CD4-positive, alpha-beta memory T cell (primary cell): ENCODE measurements at regions not wholly inside any gene's neighbourhood (a gene's known extent, or its start where the extent isn't known, plus 50 kb on each side); places are given as distances from the start of the nearest gene placed in this dataset.

Experiments used
- CTCF ChIA-PET: fragments of 350-600 bp; sonication (Branson Sonifier 250); formaldehyde crosslinking; loops from one replicate; lab custom pipeline; 2021; ENCODE audit warnings: inconsistent platforms; ENCODE audit not compliant: partially characterized antibody; lab: Charles Lee
- POLR2A ChIA-PET: fragments of 350-600 bp; sonication (Branson Sonifier 250); formaldehyde crosslinking; loops from one replicate; lab custom pipeline; 2021; ENCODE audit not compliant: partially characterized antibody; lab: Charles Lee
- DNase-seq, 5 donors: peaks; one replicate each; pipeline versions ENCODE4 v3.0.0 to v3.0.0-alpha.2; 2020 to 2022; ENCODE audit warnings: mixed read lengths in 1 of 5
- H3K27ac ChIP-seq: one replicate; pipeline ENCODE4 v1.7.0; 2013; ENCODE audit warnings: low read depth, low read length
- H3K27me3 ChIP-seq: 2 replicates; pipeline ENCODE4 v1.7.0; 2013; ENCODE audit warnings: mild to moderate bottlenecking, low read length, moderate library complexity; ENCODE audit not compliant: insufficient read depth
- H3K36me3 ChIP-seq: 2 replicates; pipeline ENCODE4 v1.7.0; 2013; ENCODE audit warnings: mild to moderate bottlenecking, low read length, moderate library complexity; ENCODE audit not compliant: insufficient read depth
- H3K4me1 ChIP-seq: 2 replicates; pipeline ENCODE4 v1.7.0; 2013; ENCODE audit warnings: mild to moderate bottlenecking, low read length, moderate library complexity; ENCODE audit not compliant: insufficient read depth
- H3K4me3 ChIP-seq, 2 donors: one replicate each; pipeline ENCODE4 v1.7.0; 2013; ENCODE audit warnings: low read length in 2 of 2, mild to moderate bottlenecking in 1 of 2
- H3K9me3 ChIP-seq, 2 donors: one replicate each; pipeline ENCODE4 v1.7.0; 2013; ENCODE audit warnings: low read length in 2 of 2, control low read depth in 1 of 2; ENCODE audit not compliant: control insufficient read depth in 1 of 2
- H3K27ac Mint-ChIP-seq, 7 donors: one replicate each; pipeline ENCODE4 v1.8.0; 2020 to 2021; ENCODE audit warnings: mixed read lengths in 7 of 7, mild to moderate bottlenecking in 6 of 7, inconsistent platforms in 3 of 7, moderate library complexity in 3 of 7
- H3K27me3 Mint-ChIP-seq, 2 donors: one replicate each; pipeline ENCODE4 v1.8.0; 2020 to 2021; ENCODE audit warnings: mixed read lengths in 2 of 2
- H3K36me3 Mint-ChIP-seq, 2 donors: one replicate each; pipeline ENCODE4 v1.8.0; 2020 to 2021; ENCODE audit warnings: mixed read lengths in 2 of 2, inconsistent platforms in 1 of 2, mild to moderate bottlenecking in 1 of 2
- H3K4me1 Mint-ChIP-seq, 4 donors: one replicate each; pipeline ENCODE4 v1.8.0; 2020 to 2021; ENCODE audit warnings: mixed read lengths in 4 of 4, mild to moderate bottlenecking in 1 of 4
- H3K4me3 Mint-ChIP-seq, 8 donors: one replicate each; pipeline ENCODE4 v1.8.0; 2020 to 2021; ENCODE audit warnings: mixed read lengths in 8 of 8, mild to moderate bottlenecking in 7 of 8, moderate library complexity in 6 of 8, inconsistent platforms in 3 of 8
- H3K9me3 Mint-ChIP-seq, 8 donors: one replicate each; pipeline ENCODE4 v1.8.0; 2020 to 2021; ENCODE audit warnings: mixed read lengths in 8 of 8, mild to moderate bottlenecking in 5 of 8, inconsistent platforms in 3 of 8, moderate library complexity in 1 of 8
- intact Hi-C: fragments of 100-400 bp; cut with micrococcal nuclease; formaldehyde crosslinking; loops from one replicate; pipeline ENCODE4 v1.15.1; 2023

DNA sequence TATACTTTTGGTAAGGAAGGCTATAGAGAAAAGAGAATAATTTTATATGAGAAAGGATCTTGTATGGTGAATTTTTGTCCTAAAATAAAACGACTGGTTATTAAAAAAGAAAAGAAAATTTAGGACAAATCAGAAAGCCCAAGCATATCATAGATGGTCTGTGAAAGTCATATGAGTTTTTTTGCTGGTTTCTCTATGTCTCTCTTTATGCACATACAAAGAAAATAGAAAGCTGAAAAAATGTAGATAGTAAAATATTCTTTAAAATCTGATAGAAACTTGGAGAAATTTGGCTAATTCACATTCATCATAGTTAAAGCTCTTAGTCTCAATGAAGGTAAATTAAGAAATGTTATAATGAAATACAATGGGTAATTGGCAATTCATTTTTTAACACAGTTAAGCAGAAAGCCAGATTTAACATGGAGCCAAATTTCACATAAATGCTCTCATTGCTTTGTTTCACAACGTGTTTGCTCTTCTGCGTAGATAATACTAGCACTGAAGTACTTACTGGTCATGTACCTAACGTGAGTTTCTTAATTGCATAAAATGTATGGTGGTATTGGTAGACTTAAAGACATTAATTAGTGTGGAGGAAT is 621.5 kb upstream of the ATXN8OS start:
- Mint-ChIP-seq H3K9me3 (peaks cover 5 to 39% (median 10%) of the 10 kb centered on the region in 8 donors), H3K4me3 (no peak overlapping the region), H3K4me1 (no peaks in the 10 kb centered on the region), H3K27me3 (no peaks in the 10 kb centered on the region), H3K27ac (no peak overlapping the region), H3K36me3 (no peaks in the 10 kb centered on the region)
- Histone ChIP-seq H3K4me3 (no peak overlapping the region), H3K36me3 (no peaks in the 10 kb centered on the region), H3K27ac (no peak overlapping the region), H3K9me3 (no peaks in the 10 kb centered on the region), H3K4me1 (no peaks in the 10 kb centered on the region), H3K27me3 (no peaks in the 10 kb centered on the region)
- DNase-seq: no peak
- intact Hi-C loops: no loop called here
- ChIA-PET CTCF (no interaction called here), POLR2A (no interaction called here)

DNA sequence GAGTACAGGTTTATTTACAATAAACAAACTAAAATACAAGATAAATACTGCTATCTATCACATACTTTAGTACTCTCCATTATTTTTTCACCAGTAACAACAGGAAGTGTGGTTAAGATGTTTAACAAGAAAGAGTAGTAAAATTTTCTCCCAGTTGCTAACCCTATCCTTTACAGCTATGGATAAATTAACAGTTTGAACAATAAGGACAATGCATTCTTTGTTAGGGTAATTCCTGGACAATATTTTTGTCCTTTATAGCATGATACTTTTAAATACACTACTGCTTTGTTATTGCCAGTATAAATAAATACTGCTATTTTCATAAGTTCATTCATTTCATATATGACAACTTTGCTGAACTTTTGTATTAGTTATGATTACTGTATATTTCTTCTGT is 630.2 kb upstream of the ATXN8OS start:
- Histone ChIP-seq H3K9me3 (no peaks in the 10 kb centered on the region), H3K4me3 (no peak overlapping the region), H3K27ac (no peak overlapping the region), H3K36me3 (no peaks in the 10 kb centered on the region), H3K27me3 (no peaks in the 10 kb centered on the region), H3K4me1 (no peaks in the 10 kb centered on the region)
- no peaks in the 10 kb centered on the region for H3K27me3 Mint-ChIP-seq
- intact Hi-C loops: no loop called here
- POLR2A ChIA-PET: no interaction called here
- no peaks in the 10 kb centered on the region for H3K4me1 Mint-ChIP-seq
- no peak overlapping the region for H3K27ac Mint-ChIP-seq
- H3K36me3 Mint-ChIP-seq: no peaks in the 10 kb centered on the region
- no peak overlapping the region for H3K4me3 Mint-ChIP-seq
- CTCF ChIA-PET: no interaction called here
- DNase-seq: no peak
- H3K9me3 Mint-ChIP-seq: peaks cover 0 to 15% (median 7%) of the 10 kb centered on the region in 8 donors

DNA sequence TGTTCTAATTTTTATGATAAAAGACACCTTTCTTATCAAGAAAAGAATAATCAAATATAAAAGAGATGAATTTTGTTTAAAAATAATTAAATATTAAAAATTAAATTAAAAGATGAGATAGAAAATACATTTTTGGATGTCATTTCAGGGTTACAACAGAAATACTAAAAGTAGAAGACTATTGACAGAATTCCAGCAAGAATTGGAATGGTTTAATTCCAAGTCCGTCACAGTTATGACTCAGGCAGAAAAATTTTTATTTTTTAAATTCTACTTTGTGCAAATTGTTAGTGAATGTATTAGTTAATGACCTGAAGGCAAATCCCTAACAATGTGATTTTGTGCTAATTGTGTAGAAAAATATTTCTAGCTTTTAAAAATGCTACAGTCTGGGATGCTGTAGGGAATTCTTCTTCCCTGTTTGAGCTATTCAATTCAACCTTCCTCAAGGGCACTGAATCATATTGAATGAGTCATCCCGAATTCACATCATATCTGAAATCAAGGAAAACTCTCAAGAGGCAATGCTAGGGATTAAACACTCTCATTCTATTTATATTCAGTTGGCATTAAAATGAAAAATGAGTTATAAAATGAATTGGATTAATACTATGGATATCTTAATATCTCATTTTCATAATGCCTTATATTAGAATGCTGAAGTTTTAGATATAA is 633.5 kb upstream of the ATXN8OS start:
- POLR2A ChIA-PET: no interaction called here
- no peak for DNase-seq
- no peak overlapping the region for H3K27ac Mint-ChIP-seq
- H3K4me3 ChIP-seq: no peak overlapping the region
- no peak overlapping the region for H3K4me3 Mint-ChIP-seq
- no peaks in the 10 kb centered on the region for H3K4me1 Mint-ChIP-seq
- peaks cover 0 to 5% (median 2%) of the 10 kb centered on the region in 8 donors for H3K9me3 Mint-ChIP-seq
- H3K27me3 ChIP-seq: no peaks in the 10 kb centered on the region
- peaks cover 0 to 3% of the 10 kb centered on the region in 2 donors for H3K9me3 ChIP-seq
- intact Hi-C loops: no loop called here
- CTCF ChIA-PET: no interaction called here
- H3K36me3 ChIP-seq: no peaks in the 10 kb centered on the region
- H3K4me1 ChIP-seq: no peaks in the 10 kb centered on the region
- H3K27ac ChIP-seq: no peak overlapping the region
- H3K36me3 Mint-ChIP-seq: no peaks in the 10 kb centered on the region
- no peaks in the 10 kb centered on the region for H3K27me3 Mint-ChIP-seq

DNA sequence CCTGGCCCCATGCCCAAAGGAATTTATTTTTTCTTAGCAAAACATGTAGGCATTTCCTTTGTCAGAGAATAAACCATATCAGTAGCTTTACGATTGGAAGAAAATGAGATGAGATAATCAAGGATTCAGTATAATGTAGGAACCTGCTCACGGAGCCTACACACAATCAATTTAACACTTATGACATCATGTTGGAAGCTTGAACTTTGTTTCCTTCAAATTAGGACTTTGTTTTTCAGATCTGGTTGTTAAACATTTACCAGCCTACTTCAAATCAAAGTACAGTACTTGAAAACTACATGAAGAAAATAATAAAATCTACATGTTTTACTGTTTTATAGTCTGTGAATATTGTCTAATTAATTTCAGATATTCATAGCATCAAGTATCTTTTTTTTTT is 639.0 kb upstream of the ATXN8OS start:
- Histone ChIP-seq H3K36me3 (no peaks in the 10 kb centered on the region), H3K4me1 (no peaks in the 10 kb centered on the region), H3K4me3 (no peak overlapping the region), H3K9me3 (peaks cover 0 to 3% of the 10 kb centered on the region in 2 donors), H3K27me3 (no peaks in the 10 kb centered on the region), H3K27ac (no peak overlapping the region)
- H3K9me3 Mint-ChIP-seq: peaks cover 0 to 9% (median 5%) of the 10 kb centered on the region in 8 donors
- no peak for DNase-seq
- no peak overlapping the region for H3K4me3 Mint-ChIP-seq
- no peak overlapping the region for H3K27ac Mint-ChIP-seq
- ChIA-PET CTCF (no interaction called here), POLR2A (no interaction called here)
- H3K27me3 Mint-ChIP-seq: no peaks in the 10 kb centered on the region
- H3K36me3 Mint-ChIP-seq: no peaks in the 10 kb centered on the region
- intact Hi-C loops: no loop called here
- no peaks in the 10 kb centered on the region for H3K4me1 Mint-ChIP-seq

DNA sequence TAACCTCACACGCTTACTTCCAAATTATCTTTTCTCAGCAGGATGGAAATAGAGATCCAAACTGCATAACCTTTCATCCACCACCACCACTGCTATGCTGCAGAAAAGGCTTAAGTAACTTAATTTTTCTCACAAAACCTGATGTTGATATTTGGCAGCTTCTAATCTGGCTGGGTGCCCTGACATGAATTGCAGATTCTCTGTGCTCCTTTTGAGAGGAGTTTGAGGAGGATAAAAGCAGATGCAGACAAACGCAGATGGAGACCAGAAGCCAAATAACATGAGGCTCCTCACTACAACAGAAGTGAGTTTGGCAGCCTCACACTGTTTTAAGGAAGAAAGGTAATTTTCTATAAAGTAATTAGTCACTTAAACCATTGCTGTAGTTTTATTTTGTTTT is 646.2 kb upstream of the ATXN8OS start:
- H3K27ac ChIP-seq: no peak overlapping the region
- Mint-ChIP-seq H3K4me1 (no peaks in the 10 kb centered on the region), H3K27me3 (no peaks in the 10 kb centered on the region), H3K27ac (no peak overlapping the region), H3K4me3 (no peak overlapping the region), H3K9me3 (peaks cover 0 to 17% (median 2%) of the 10 kb centered on the region in 8 donors), H3K36me3 (no peaks in the 10 kb centered on the region)
- no peak for DNase-seq
- ChIA-PET POLR2A (no interaction called here), CTCF (no interaction called here)
- no peaks in the 10 kb centered on the region for H3K27me3 ChIP-seq
- H3K9me3 ChIP-seq: no peaks in the 10 kb centered on the region
- no peak overlapping the region for H3K4me3 ChIP-seq
- intact Hi-C loops: no loop called here
- H3K36me3 ChIP-seq: no peaks in the 10 kb centered on the region
- no peaks in the 10 kb centered on the region for H3K4me1 ChIP-seq

DNA sequence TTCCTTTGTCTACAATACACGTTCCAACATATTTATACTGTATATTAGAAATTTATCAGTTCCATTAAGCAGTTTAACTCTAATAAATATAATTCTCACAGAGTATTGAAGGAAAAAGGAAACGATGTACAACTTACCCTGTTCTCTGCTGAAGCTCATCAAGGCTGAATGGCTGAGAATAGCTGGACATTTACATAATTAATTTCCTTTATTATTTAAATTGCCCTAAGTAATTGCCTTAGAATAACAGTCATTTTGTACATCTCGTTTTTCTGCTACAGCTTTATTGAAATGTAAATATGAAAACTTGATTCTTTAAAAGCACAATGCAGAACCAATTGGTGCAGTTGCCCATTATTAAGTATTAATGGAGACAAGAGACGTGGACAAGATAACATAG is 648.3 kb upstream of the ATXN8OS start:
- Histone ChIP-seq H3K36me3 (no peaks in the 10 kb centered on the region), H3K4me1 (no peaks in the 10 kb centered on the region), H3K27me3 (no peaks in the 10 kb centered on the region), H3K4me3 (no peak overlapping the region), H3K9me3 (no peaks in the 10 kb centered on the region), H3K27ac (no peak overlapping the region)
- Mint-ChIP-seq H3K27me3 (no peaks in the 10 kb centered on the region), H3K27ac (no peak overlapping the region), H3K9me3 (peaks cover 2 to 13% (median 5%) of the 10 kb centered on the region in 8 donors), H3K36me3 (no peaks in the 10 kb centered on the region), H3K4me1 (no peaks in the 10 kb centered on the region), H3K4me3 (no peak overlapping the region)
- intact Hi-C loops: no loop called here
- ChIA-PET CTCF (no interaction called here), POLR2A (no interaction called here)
- DNase-seq: no peak

DNA sequence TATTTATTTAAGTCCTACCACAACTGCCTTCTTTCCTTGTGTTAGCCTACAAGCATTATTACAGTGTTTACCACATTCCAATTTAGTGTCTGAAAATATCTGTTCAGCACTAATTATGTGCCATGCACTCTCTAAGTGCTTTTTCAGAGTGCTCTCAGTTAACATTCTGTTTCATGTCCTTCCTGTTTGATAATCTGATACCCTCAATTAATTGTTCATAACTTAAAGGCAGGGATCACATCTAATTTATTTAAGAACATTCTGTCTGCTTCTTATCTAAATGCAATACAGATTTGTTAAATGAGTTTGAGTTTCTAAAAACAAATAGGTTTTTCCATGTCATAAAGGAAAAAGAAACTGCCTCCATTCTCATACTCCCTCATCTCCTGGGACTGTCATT is 649.6 kb upstream of the ATXN8OS start:
- H3K36me3 ChIP-seq: no peaks in the 10 kb centered on the region
- Mint-ChIP-seq H3K27ac (no peak overlapping the region), H3K36me3 (no peaks in the 10 kb centered on the region), H3K27me3 (no peaks in the 10 kb centered on the region), H3K4me1 (no peaks in the 10 kb centered on the region), H3K9me3 (peaks cover 2 to 16% (median 5%) of the 10 kb centered on the region in 8 donors), H3K4me3 (no peak overlapping the region)
- H3K4me1 ChIP-seq: no peaks in the 10 kb centered on the region
- intact Hi-C loops: no loop called here
- CTCF ChIA-PET: no interaction called here
- no peaks in the 10 kb centered on the region for H3K27me3 ChIP-seq
- no peak overlapping the region for H3K4me3 ChIP-seq
- H3K27ac ChIP-seq: no peak overlapping the region
- DNase-seq: no peak
- H3K9me3 ChIP-seq: no peaks in the 10 kb centered on the region
- POLR2A ChIA-PET: no interaction called here
